ENCODE measurements at regions not wholly inside any gene's neighbourhood (a gene's known extent, or its start where the extent isn't known, plus 50 kb on each side); places are given as distances from the start of the nearest gene placed in this dataset.

- Histone ChIP-seq H3K27ac (no peak overlapping the region), H3K27me3 (replicated peaks; ENCODE audit: insufficient read depth) (no peaks in the 10 kb centered on the region), H3K4me3 (no peak overlapping the region), H3K4me1 (ENCODE audit: control insufficient read depth in 1 of 2, low read depth in 2 of 2) (no peaks in the 10 kb centered on the region), H3K9me3 (no peaks in the 10 kb centered on the region), H3K36me3 (no peaks in the 10 kb centered on the region)
- ATAC-seq (ENCODE audit: insufficient number of reproducible peaks, low FRiP score, low read depth) (no peak), DNase-seq (ENCODE audit: low spot score) (no peak)
- no peak for TF ChIP-seq CTCF (IDR thresholded peaks at IDR 0.05)
Observed at GRCh38 chr1:190615818-190616217, 138.2 kb upstream of the BRINP3 start.

- ATAC-seq (ENCODE audit: insufficient number of reproducible peaks, low FRiP score, low read depth) (no peak), DNase-seq (ENCODE audit: low spot score) (no peak)
- no peaks in the 10 kb centered on the region for H3K27me3 ChIP-seq (replicated peaks; ENCODE audit: insufficient read depth)
- no peaks in the 10 kb centered on the region for H3K4me1 ChIP-seq (ENCODE audit: control insufficient read depth in 1 of 2, low read depth in 2 of 2)
- no peaks in the 10 kb centered on the region for H3K36me3 ChIP-seq
- H3K27ac ChIP-seq = no peak overlapping the region
- no peaks in the 10 kb centered on the region for H3K9me3 ChIP-seq
- no peak for TF ChIP-seq CTCF (IDR thresholded peaks at IDR 0.05)
- H3K4me3 ChIP-seq = no peak overlapping the region
Observed at GRCh38 chr1:190616235-190616634, 138.6 kb upstream of the BRINP3 start.

GRCh38 chr1:190619724-190620123 lies 142.1 kb upstream of the BRINP3 start:
- no peaks in the 10 kb centered on the region for H3K27me3 ChIP-seq (replicated peaks; ENCODE audit: insufficient read depth)
- TF ChIP-seq CTCF (IDR thresholded peaks at IDR 0.05) = no peak
- H3K4me3 ChIP-seq = no peak overlapping the region
- no peaks in the 10 kb centered on the region for H3K4me1 ChIP-seq (ENCODE audit: control insufficient read depth in 1 of 2, low read depth in 2 of 2)
- H3K27ac ChIP-seq = no peak overlapping the region
- ATAC-seq (ENCODE audit: insufficient number of reproducible peaks, low FRiP score, low read depth) (no peak), DNase-seq (ENCODE audit: low spot score) (no peak)
- H3K9me3 ChIP-seq = no peaks in the 10 kb centered on the region
- no peaks in the 10 kb centered on the region for H3K36me3 ChIP-seq

- Histone ChIP-seq H3K27ac (no peak overlapping the region), H3K9me3 (no peaks in the 10 kb centered on the region), H3K4me1 (ENCODE audit: control insufficient read depth in 1 of 2, low read depth in 2 of 2) (no peaks in the 10 kb centered on the region), H3K36me3 (no peaks in the 10 kb centered on the region), H3K4me3 (no peak overlapping the region), H3K27me3 (replicated peaks; ENCODE audit: insufficient read depth) (no peaks in the 10 kb centered on the region)
- no peak for TF ChIP-seq CTCF (IDR thresholded peaks at IDR 0.05)
- DNase-seq (ENCODE audit: low spot score) = no peak
- no peak for ATAC-seq (ENCODE audit: insufficient number of reproducible peaks, low FRiP score, low read depth)
Observed at GRCh38 chr1:190633488-190633887, 155.8 kb upstream of the BRINP3 start.

GRCh38 chr1:190634134-190634533 lies 156.5 kb upstream of the BRINP3 start:
- TF ChIP-seq CTCF (IDR thresholded peaks at IDR 0.05) = no peak
- H3K27me3 ChIP-seq (replicated peaks; ENCODE audit: insufficient read depth) = no peaks in the 10 kb centered on the region
- ATAC-seq (ENCODE audit: insufficient number of reproducible peaks, low FRiP score, low read depth) = no peak

More at GRCh38 chr1:190634134-190634533, 156.5 kb upstream of the BRINP3 start:
- Histone ChIP-seq H3K4me1 (ENCODE audit: control insufficient read depth in 1 of 2, low read depth in 2 of 2) (no peaks in the 10 kb centered on the region), H3K27ac (no peak overlapping the region), H3K36me3 (no peaks in the 10 kb centered on the region), H3K4me3 (no peak overlapping the region), H3K9me3 (no peaks in the 10 kb centered on the region)
- DNase-seq (ENCODE audit: low spot score) = no peak
